GM13976 (cell line): ENCODE measurements at regions not wholly inside any gene's neighbourhood (a gene's known extent, or its start where the extent isn't known, plus 50 kb on each side); places are given as distances from the start of the nearest gene placed in this dataset.

Experiments used
- DNase-seq: peaks from one replicate; pipeline ENCODE4 v3.0.0; 2012; ENCODE audit warnings: low spot score
- in situ Hi-C: fragments of 300-500 bp; cut with MboI; formaldehyde crosslinking; loops from one replicate; pipeline ENCODE4 v1.12.0; 2022; ENCODE audit warnings: low sequenced_read_pairs, mixed read lengths, inconsistent platforms; ENCODE audit not compliant: unreplicated experiment
- TF ChIP-seq, protein P1 (sequence below): IDR thresholded peaks from 2 replicates; pipeline ENCODE4 v1.5.1; 2012; ENCODE audit warnings: borderline replicate concordance, mild to moderate bottlenecking; ENCODE audit not compliant: insufficient read depth; ENCODE audit errors: extremely low read depth, missing control alignments, control extremely low read depth

DNA sequence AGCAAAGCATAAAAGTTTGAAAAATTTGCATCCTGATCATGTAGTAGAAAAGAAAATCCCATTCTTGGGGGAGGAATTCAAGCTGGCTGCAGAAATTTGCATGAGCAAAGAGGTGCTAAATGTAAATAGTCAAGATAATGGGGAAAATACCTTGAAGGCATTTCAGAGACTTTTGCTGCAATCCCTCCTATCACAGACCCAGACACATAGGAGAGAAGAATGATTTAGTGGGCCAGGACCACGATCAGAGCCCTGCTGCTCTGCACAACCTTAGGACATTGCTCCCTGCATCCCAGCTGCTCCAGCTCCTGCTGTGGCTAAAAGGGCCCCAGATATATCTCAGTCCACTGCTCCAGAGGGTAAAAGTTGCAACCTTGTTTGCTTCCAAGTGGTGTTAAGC lies 1439.7 kb upstream of the AGA start:
- DNase-seq, result no peak
- in situ Hi-C loops, result no loop called here
- TF ChIP-seq, protein P1, sequence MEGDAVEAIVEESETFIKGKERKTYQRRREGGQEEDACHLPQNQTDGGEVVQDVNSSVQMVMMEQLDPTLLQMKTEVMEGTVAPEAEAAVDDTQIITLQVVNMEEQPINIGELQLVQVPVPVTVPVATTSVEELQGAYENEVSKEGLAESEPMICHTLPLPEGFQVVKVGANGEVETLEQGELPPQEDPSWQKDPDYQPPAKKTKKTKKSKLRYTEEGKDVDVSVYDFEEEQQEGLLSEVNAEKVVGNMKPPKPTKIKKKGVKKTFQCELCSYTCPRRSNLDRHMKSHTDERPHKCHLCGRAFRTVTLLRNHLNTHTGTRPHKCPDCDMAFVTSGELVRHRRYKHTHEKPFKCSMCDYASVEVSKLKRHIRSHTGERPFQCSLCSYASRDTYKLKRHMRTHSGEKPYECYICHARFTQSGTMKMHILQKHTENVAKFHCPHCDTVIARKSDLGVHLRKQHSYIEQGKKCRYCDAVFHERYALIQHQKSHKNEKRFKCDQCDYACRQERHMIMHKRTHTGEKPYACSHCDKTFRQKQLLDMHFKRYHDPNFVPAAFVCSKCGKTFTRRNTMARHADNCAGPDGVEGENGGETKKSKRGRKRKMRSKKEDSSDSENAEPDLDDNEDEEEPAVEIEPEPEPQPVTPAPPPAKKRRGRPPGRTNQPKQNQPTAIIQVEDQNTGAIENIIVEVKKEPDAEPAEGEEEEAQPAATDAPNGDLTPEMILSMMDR, result no peak

DNA sequence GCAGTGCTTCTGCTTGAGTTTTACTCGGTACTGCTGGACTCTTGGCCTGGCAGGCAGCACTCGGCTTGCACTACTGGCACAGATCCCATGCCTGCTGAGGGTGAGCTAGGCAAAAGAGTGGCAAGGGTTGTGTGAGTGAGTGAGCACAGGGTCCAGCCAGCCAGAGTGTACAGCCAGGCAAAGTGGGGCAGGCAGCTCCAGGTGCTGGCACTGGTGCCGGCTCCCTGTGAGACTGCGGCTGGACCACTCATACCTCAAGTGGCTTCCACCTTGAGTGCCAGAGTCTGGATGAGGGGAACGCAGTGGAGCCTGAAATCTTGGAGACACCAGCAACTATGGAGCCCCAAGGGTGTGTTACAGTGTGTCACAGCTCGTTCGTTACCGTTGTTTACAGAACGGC lies 1451.9 kb upstream of the AGA start:
- TF ChIP-seq, protein P1, result no peak
- in situ Hi-C loops, result no loop called here
- DNase-seq, result no peak

DNA sequence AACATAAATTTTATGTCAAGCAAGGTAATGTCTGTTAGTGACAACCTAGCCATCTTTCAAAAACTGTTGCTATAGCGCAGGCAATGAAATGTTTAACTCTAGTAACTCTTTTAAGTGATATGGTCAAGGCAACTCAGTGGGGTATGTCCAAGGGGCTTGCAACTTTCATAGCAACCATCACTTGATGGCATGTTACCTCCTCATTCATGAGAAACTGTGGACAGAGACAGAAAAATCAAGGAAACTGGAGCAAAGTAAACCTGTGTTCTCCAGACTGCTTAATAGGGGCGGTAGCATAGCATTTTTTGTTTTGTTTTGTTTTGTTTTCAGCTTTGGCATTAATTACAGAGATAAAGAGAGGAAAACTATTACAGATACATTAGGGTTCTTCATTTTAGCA lies 1456.8 kb upstream of the AGA start:
- in situ Hi-C loops, result no loop called here
- DNase-seq, result no peak
- TF ChIP-seq, protein P1, result no peak

DNA sequence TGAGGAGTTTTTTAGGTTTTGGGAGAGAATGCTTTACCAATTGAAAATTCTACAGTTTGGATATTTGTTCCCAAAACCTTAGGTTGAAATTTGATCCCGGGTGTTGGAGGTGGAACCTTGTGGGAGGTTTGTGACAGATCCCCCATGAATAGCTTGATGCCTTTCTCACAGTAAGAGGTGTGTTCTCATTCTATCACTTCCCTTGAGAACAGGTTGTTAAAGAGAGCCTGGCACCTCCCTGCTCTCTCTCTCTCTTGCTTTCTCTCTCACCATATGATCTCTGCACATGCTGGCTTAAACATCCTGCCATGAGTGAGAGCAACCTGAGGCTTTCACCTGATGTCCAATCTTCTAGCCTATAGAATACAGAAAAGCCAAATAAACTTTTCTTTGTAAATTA lies 1475.5 kb upstream of the AGA start:
- in situ Hi-C loops, result no loop called here
- no peak for DNase-seq
- TF ChIP-seq, protein P1, result no peak

DNA sequence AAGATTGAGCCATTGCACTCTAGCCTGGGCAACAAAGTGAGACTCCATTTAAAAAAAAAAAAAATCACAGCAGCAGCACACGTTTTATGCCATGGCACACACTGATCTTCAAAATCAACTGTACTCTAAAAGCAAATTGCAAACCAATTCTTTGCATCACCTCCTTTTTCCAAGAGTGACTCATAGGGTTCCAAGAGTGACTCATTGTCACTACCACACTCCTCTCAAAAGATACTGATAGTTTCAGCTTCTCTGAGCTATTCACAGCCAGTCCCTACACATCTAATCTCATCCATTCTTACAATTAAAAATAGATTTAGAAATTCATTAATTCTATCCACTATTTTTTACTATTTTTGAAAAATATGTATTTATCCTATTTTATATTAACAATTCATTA lies 1494.9 kb upstream of the AGA start:
- TF ChIP-seq, protein P1, result no peak
- in situ Hi-C loops, result no loop called here
- DNase-seq, result no peak

DNA sequence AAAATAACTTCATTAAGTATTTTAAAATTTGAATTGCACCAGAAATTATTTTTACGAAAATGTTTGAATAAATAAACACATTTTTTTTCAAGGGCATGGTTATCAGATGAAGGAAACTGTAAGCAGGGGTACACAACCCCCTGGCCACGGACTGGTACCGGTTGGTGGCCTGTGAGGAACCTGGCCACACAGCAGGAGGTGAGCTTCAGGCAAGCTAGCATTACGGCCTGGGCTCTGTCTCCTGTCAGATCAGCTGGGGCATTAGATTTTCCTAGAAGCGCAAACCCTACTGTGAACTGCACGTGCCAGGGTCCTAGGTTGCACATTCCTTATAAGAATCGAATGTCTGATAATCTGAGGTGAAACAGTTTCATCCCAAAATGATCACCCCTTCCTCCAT lies 1499.7 kb upstream of the AGA start:
- DNase-seq, result no peak

DNA sequence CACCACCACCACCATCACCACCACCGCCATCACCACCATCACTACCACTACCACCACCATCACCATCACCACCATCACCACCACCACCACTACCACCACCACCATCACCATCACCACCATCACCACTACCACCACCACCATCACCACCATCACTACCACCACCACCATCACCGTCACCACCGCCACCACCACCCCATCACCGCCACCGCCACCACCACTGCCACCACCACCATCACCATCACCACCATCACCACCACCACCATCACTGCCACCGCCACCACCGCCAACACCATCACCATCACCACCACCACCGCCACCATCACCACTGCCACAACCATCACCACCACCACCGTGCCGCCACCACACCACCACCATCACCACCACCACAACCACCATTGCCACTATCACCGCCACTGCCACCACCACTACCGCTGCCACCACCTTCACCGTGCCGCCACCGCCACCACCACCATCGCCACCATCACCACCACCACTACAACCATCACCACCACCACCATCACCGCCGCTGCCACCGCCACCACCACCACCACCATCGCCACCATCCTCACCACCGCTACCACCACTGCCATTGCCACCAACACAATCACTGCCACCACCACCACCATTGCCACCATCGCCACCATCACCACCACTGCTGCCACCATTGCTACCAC lies 1511.3 kb upstream of the AGA start:
- DNase-seq, result no peak
- TF ChIP-seq, protein P1, result no peak
- in situ Hi-C loops, result no loop called here

More for the DNA sequence above, 1499.7 kb upstream of the AGA start:
- in situ Hi-C loops, result no loop called here
- TF ChIP-seq, protein P1, result no peak
